Nephron (organoid): ENCODE measurements at regions not wholly inside any gene's neighbourhood (a gene's known extent, or its start where the extent isn't known, plus 50 kb on each side); places are given as distances from the start of the nearest gene placed in this dataset.

Experiments
- H3K27ac Mint-ChIP-seq, 3 experiments: 2 replicates each; pipeline ENCODE4 v1.8.0; 2020; ENCODE audit warnings: mixed read lengths in 3 of 3, mild to moderate bottlenecking in 2 of 3, moderate library complexity in 1 of 3
- H3K27me3 Mint-ChIP-seq: 2 replicates; pipeline ENCODE4 v1.8.0; 2021; ENCODE audit warnings: low read depth, mild to moderate bottlenecking, moderate library complexity, mixed read lengths
- H3K36me3 Mint-ChIP-seq: 2 replicates; pipeline ENCODE4 v1.8.0; 2020; ENCODE audit warnings: low read depth, mixed read lengths
- H3K4me1 Mint-ChIP-seq: 2 replicates; pipeline ENCODE4 v1.8.0; 2020; ENCODE audit warnings: mixed read lengths
- H3K4me3 Mint-ChIP-seq, 3 experiments: 2 replicates each; pipeline ENCODE4 v1.8.0; 2020; ENCODE audit warnings: mild to moderate bottlenecking in 3 of 3, mixed read lengths in 3 of 3, moderate library complexity in 2 of 3
- H3K9me3 Mint-ChIP-seq: 2 replicates; pipeline ENCODE4 v1.8.0; 2020; ENCODE audit warnings: mixed read lengths
- TF ChIP-seq, protein P1 (sequence below), 3 experiments: fragments of 200-600 bp; sonication (generic); IDR thresholded peaks; one replicate each; pipeline ENCODE4 v1.5.0; 2021; ENCODE audit warnings: antibody characterized with exemption in 3 of 3; ENCODE audit not compliant: unreplicated experiment in 3 of 3

DNA sequence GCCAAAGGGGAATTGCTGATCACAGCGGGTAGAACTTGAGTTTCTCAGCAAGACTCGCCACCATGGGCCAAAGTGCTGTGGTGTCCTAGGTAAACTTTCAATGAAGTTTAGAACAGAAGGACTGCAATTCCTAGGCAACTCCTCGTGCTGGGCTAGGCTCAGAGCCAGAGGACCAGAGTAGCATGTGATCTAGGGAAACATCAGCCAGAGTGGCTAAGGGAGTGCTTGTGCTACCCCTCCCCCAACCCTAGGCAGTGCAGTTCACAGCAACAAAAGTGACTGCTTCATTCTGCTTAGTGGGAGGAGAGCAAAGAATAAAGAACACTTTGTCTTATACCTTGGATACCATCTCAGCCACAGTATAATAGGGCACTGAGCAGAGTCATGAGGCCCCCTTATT, 1658.6 kb upstream of the MIR17HG start:
- no peak overlapping the region for H3K27ac Mint-ChIP-seq
- peaks cover 4% of the 10 kb centered on the region for H3K27me3 Mint-ChIP-seq
- H3K9me3 Mint-ChIP-seq: peaks cover 2% of the 10 kb centered on the region
- TF ChIP-seq, protein P1, sequence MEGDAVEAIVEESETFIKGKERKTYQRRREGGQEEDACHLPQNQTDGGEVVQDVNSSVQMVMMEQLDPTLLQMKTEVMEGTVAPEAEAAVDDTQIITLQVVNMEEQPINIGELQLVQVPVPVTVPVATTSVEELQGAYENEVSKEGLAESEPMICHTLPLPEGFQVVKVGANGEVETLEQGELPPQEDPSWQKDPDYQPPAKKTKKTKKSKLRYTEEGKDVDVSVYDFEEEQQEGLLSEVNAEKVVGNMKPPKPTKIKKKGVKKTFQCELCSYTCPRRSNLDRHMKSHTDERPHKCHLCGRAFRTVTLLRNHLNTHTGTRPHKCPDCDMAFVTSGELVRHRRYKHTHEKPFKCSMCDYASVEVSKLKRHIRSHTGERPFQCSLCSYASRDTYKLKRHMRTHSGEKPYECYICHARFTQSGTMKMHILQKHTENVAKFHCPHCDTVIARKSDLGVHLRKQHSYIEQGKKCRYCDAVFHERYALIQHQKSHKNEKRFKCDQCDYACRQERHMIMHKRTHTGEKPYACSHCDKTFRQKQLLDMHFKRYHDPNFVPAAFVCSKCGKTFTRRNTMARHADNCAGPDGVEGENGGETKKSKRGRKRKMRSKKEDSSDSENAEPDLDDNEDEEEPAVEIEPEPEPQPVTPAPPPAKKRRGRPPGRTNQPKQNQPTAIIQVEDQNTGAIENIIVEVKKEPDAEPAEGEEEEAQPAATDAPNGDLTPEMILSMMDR (IDR thresholded peaks at IDR 0.05; ENCODE audit: unreplicated experiment in 3 of 3): no peak
- no peak overlapping the region for H3K4me3 Mint-ChIP-seq
- peaks cover 10% of the 10 kb centered on the region for H3K4me1 Mint-ChIP-seq
- no peaks in the 10 kb centered on the region for H3K36me3 Mint-ChIP-seq

DNA sequence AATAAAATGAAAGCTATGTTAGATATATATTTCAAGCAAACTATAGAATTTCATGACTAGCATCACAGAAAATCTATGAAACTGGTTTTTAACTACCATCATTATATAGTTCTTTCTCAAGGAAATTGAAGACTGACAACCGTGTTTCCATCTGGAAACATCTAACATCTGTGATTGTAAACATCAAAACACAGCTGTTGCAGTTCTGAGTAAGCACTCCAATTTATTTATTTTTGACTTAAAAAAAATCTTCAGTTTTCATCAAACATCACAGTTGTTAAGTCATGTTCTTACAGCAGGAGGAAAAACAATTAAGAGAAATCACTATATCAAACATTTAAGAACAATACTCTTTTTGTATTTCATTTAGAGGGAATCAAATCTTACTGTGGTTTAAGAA, 1653.0 kb upstream of the MIR17HG start:
- TF ChIP-seq, protein P1 (IDR thresholded peaks at IDR 0.05; ENCODE audit: unreplicated experiment in 3 of 3): no peak

DNA sequence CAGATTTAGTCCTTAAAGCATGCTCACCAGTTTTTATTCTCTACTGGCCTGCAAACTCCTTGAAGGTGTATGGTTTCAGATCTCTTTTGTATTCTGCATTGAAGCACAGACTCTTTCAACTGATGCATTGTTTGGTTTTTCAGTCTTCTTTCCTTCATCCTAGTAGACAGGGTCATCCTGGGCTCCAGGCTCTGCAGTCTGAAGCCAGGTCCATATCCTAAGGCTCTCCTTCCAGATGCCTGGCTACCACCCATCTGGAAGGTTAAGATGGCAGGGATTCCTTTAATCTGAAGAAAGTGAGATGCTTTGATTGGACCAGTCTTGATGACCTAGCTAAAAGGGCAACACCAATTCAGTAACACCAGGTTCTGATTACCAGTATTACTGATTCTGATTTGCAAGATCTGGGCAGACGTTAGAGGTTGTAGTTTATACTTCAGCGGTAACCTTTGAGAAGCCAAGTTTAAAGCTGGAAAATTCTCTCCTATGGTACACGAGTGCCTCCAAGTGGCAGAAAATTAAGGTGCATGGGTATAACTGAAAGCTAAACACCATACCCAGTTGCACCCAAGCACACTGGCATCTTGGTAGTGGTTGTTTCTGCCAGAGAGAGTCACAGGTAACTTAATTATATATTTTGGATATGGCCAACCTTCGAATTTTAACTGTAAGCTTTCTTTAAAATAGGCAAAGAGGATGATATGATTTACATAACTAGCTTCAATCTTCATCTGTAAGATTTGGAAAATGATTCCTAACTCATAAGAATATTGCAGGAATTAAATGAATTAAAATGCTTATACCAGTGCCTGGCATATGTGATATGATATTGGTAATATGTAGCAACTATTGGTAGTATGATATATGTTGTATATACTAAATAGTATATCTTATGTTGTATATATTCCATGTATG, 1651.9 kb upstream of the MIR17HG start:
- TF ChIP-seq, protein P1 (IDR thresholded peaks at IDR 0.05; ENCODE audit: unreplicated experiment in 3 of 3): peak; percentile 76 to 87 (median 81)
- Mint-ChIP-seq H3K4me3 (no peak overlapping the region), H3K36me3 (no peaks in the 10 kb centered on the region), H3K4me1 (no peaks in the 10 kb centered on the region), H3K9me3 (no peaks in the 10 kb centered on the region), H3K27ac (no peak overlapping the region), H3K27me3 (no peaks in the 10 kb centered on the region)

More for the DNA sequence above, 1653.0 kb upstream of the MIR17HG start:
- peaks cover 4% of the 10 kb centered on the region for H3K27me3 Mint-ChIP-seq
- H3K4me3 Mint-ChIP-seq: no peak overlapping the region
- H3K36me3 Mint-ChIP-seq: no peaks in the 10 kb centered on the region
- peaks cover 2% of the 10 kb centered on the region for H3K9me3 Mint-ChIP-seq
- no peak overlapping the region for H3K27ac Mint-ChIP-seq
- no peaks in the 10 kb centered on the region for H3K4me1 Mint-ChIP-seq

DNA sequence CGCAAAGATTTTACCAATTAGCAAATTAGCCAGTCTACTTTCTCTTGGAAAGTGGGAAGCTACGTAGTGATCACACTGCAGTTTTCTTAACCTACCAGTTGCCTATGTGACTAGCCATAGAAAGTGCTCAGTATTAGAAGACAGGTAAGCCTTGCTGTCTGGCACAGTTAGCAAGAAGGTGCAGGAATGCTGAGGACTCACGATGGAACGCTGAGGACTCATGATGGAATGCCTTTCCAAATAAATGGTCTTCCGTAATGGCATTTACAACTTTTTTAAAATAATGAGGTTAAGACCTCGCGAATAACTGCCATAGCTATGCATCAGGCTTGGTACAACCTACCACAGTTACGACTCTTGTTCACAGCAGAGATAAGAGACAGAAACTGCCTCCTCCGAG, 1645.6 kb upstream of the MIR17HG start:
- H3K27me3 Mint-ChIP-seq: no peaks in the 10 kb centered on the region
- H3K27ac Mint-ChIP-seq: no peak overlapping the region
- TF ChIP-seq, protein P1 (IDR thresholded peaks at IDR 0.05; ENCODE audit: unreplicated experiment in 3 of 3): no peak
- H3K9me3 Mint-ChIP-seq: no peaks in the 10 kb centered on the region
- H3K4me1 Mint-ChIP-seq: no peaks in the 10 kb centered on the region
- no peaks in the 10 kb centered on the region for H3K36me3 Mint-ChIP-seq
- H3K4me3 Mint-ChIP-seq: no peak overlapping the region

DNA sequence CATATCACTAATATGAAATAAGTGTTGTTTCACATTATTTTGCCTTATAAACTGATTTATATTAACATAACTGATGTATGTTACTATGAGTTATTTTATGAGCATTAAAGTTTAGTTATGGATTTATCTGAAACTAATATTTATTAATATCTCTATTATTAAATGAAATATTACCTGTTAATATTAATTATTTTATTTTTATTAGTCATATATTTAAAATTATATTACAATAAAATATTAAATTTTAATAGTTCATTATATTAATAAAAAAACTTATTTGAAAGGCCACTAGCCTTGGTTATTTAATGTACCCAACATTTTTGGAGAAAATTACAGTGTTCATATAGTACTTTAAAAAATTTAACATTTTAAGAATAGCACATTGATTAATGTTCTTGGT, 1643.4 kb upstream of the MIR17HG start:
- Mint-ChIP-seq H3K4me3 (no peak overlapping the region), H3K9me3 (no peaks in the 10 kb centered on the region), H3K36me3 (no peaks in the 10 kb centered on the region), H3K27me3 (no peaks in the 10 kb centered on the region), H3K27ac (no peak overlapping the region), H3K4me1 (no peaks in the 10 kb centered on the region)
- TF ChIP-seq, protein P1 (IDR thresholded peaks at IDR 0.05; ENCODE audit: unreplicated experiment in 3 of 3): no peak

DNA sequence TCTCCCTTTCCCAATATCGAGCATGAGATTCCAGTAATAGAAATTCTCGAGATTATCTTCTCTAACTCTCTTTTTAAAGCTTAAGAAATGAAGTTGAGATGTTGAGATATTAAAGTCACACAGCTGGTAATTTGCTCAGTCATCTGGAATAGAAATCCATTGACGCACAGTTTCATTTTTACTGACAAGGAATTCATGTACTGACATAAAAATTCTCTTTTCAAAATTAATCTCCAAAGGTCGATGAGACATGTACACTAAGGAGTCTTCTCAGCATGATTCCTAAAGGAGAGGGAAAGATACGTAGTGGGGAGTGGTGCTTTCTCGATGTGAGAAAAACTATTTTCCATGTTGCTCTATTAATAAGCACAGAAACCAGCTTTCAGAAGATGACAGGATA, 1639.5 kb upstream of the MIR17HG start:
- H3K27ac Mint-ChIP-seq: no peak overlapping the region
- no peak overlapping the region for H3K4me3 Mint-ChIP-seq
- no peaks in the 10 kb centered on the region for H3K9me3 Mint-ChIP-seq
- no peaks in the 10 kb centered on the region for H3K27me3 Mint-ChIP-seq
- H3K4me1 Mint-ChIP-seq: no peaks in the 10 kb centered on the region
- TF ChIP-seq, protein P1 (IDR thresholded peaks at IDR 0.05; ENCODE audit: unreplicated experiment in 3 of 3): no peak
- no peaks in the 10 kb centered on the region for H3K36me3 Mint-ChIP-seq
